MM.1S (cell line): ENCODE measurements at regions not wholly inside any gene's neighbourhood (a gene's known extent, or its start where the extent isn't known, plus 50 kb on each side); places are given as distances from the start of the nearest gene placed in this dataset.

Source experiments
- DNase-seq: peaks from one replicate; pipeline ENCODE4 v3.0.0-alpha.2; 2015
- H2AFZ ChIP-seq: fragments of 300-600 bp; sonication (generic); 2 replicates; pipeline ENCODE4 v1.6.0; 2016; ENCODE audit warnings: antibody characterized with exemption, low read length
- H3F3A ChIP-seq: fragments of 300-600 bp; sonication (generic); 2 replicates; pipeline ENCODE4 v1.6.1; 2016; ENCODE audit warnings: mild to moderate bottlenecking, antibody characterized with exemption, low read length, moderate library complexity, mixed read lengths; ENCODE audit not compliant: insufficient read depth
- H3K27ac ChIP-seq: fragments of 300-600 bp; sonication (generic); 2 replicates; pipeline ENCODE4 v1.5.1; 2016; ENCODE audit warnings: mild to moderate bottlenecking, low read length
- H3K27me3 ChIP-seq: fragments of 300-600 bp; sonication (generic); replicated peaks from 2 replicates; pipeline ENCODE4 v1.6.0; 2016; ENCODE audit warnings: low read length; ENCODE audit not compliant: insufficient read depth
- H3K36me3 ChIP-seq: fragments of 300-600 bp; sonication (generic); replicated peaks from 2 replicates; pipeline ENCODE4 v1.6.1; 2016; ENCODE audit warnings: mild to moderate bottlenecking, low read length, mixed read lengths; ENCODE audit not compliant: insufficient read depth
- H3K4me1 ChIP-seq: fragments of 300-600 bp; sonication (generic); 2 replicates; pipeline ENCODE4 v1.6.1; 2016; ENCODE audit warnings: low read length, mixed read lengths
- H3K4me2 ChIP-seq: fragments of 300-600 bp; sonication (generic); 2 replicates; pipeline ENCODE4 v1.6.0; 2016; ENCODE audit warnings: low read depth, low read length
- H3K4me3 ChIP-seq: fragments of 300-600 bp; sonication (generic); 2 replicates; pipeline ENCODE4 v1.5.1; 2016; ENCODE audit warnings: low read length, mixed read lengths
- H3K79me2 ChIP-seq: fragments of 300-600 bp; sonication (generic); 2 replicates; pipeline ENCODE4 v1.6.1; 2016; ENCODE audit warnings: mixed run types, low read length, mixed read lengths
- H3K9ac ChIP-seq: fragments of 300-600 bp; sonication (generic); 2 replicates; pipeline ENCODE4 v1.6.1; 2016; ENCODE audit warnings: low read length, mixed read lengths
- H3K9me2 ChIP-seq: fragments of 300-600 bp; sonication (generic); replicated peaks from 2 replicates; pipeline ENCODE4 v1.6.1; 2016; ENCODE audit warnings: mild to moderate bottlenecking, low read length, mixed read lengths; ENCODE audit not compliant: insufficient read depth
- H3K9me3 ChIP-seq: fragments of 300-600 bp; sonication (generic); replicated peaks from 2 replicates; pipeline ENCODE4 v1.6.1; 2016; ENCODE audit warnings: mild to moderate bottlenecking, low read length, mixed read lengths; ENCODE audit not compliant: insufficient read depth
- H4K20me1 ChIP-seq: fragments of 300-600 bp; sonication (generic); 2 replicates; pipeline ENCODE4 v1.6.1; 2016; ENCODE audit warnings: mild to moderate bottlenecking, low read length, moderate library complexity, mixed read lengths; ENCODE audit not compliant: insufficient read depth
- CTCF ChIP-seq: fragments of 300-600 bp; sonication (generic); IDR thresholded peaks from 2 replicates; pipeline ENCODE4 v1.5.1; 2016; ENCODE audit warnings: antibody characterized with exemption, low read length, mixed read lengths
- EZH2 ChIP-seq: fragments of 300-600 bp; sonication (generic); optimal IDR thresholded peaks from 2 replicates; pipeline ENCODE3; 2017; ENCODE audit warnings: low read depth, mild to moderate bottlenecking, antibody characterized with exemption, low read length, mixed read lengths
- EZH2phosphoT487 ChIP-seq: fragments of 300-600 bp; sonication (generic); IDR thresholded peaks from 2 replicates; pipeline ENCODE4 v1.6.1; 2018; ENCODE audit warnings: antibody characterized with exemption, low read length

GRCh38 chr18:44533071-44533470, 147.6 kb upstream of the SETBP1 start:
- TF ChIP-seq EZH2phosphoT487: no peak
- TF ChIP-seq CTCF: no peak
- no peak for TF ChIP-seq EZH2

GRCh38 chr18:44536046-44536445, 144.6 kb upstream of the SETBP1 start:
- Histone ChIP-seq H4K20me1 (no peaks in the 10 kb centered on the region), H3K79me2 (no peaks in the 10 kb centered on the region), H3K9me3 (no peaks in the 10 kb centered on the region), H3K27ac (no peak overlapping the region), H3K9me2 (no peaks in the 10 kb centered on the region), H3K9ac (no peak overlapping the region), H3K4me2 (no peak overlapping the region), H2AFZ (no peak overlapping the region), H3F3A (no peaks in the 10 kb centered on the region), H3K4me3 (no peak overlapping the region), H3K36me3 (no peaks in the 10 kb centered on the region), H3K27me3 (no peaks in the 10 kb centered on the region), H3K4me1 (no peaks in the 10 kb centered on the region)
- no peak for DNase-seq
- no peak for TF ChIP-seq CTCF
- no peak for TF ChIP-seq EZH2
- no peak for TF ChIP-seq EZH2phosphoT487

More at GRCh38 chr18:44533071-44533470, 147.6 kb upstream of the SETBP1 start:
- Histone ChIP-seq H3K4me3 (no peak overlapping the region), H3K9me3 (no peaks in the 10 kb centered on the region), H3K36me3 (no peaks in the 10 kb centered on the region), H3K27me3 (no peaks in the 10 kb centered on the region), H3F3A (no peaks in the 10 kb centered on the region), H3K27ac (no peak overlapping the region), H3K4me1 (no peaks in the 10 kb centered on the region), H3K9me2 (no peaks in the 10 kb centered on the region), H4K20me1 (no peaks in the 10 kb centered on the region), H3K9ac (no peak overlapping the region), H2AFZ (no peak overlapping the region), H3K79me2 (no peaks in the 10 kb centered on the region), H3K4me2 (no peak overlapping the region)
- no peak for DNase-seq

GRCh38 chr18:44536619-44537018, 144.1 kb upstream of the SETBP1 start:
- Histone ChIP-seq H2AFZ (no peak overlapping the region), H3F3A (no peaks in the 10 kb centered on the region), H3K27ac (no peak overlapping the region), H4K20me1 (no peaks in the 10 kb centered on the region), H3K4me1 (no peaks in the 10 kb centered on the region), H3K27me3 (no peaks in the 10 kb centered on the region), H3K9me3 (no peaks in the 10 kb centered on the region), H3K9ac (no peak overlapping the region), H3K4me2 (no peak overlapping the region), H3K4me3 (no peak overlapping the region), H3K9me2 (no peaks in the 10 kb centered on the region), H3K36me3 (no peaks in the 10 kb centered on the region), H3K79me2 (no peaks in the 10 kb centered on the region)
- TF ChIP-seq EZH2phosphoT487: no peak
- no peak for TF ChIP-seq CTCF
- no peak for TF ChIP-seq EZH2
- no peak for DNase-seq
